H1 (cell line): ENCODE measurements at regions not wholly inside any gene's neighbourhood (a gene's known extent, or its start where the extent isn't known, plus 50 kb on each side); places are given as distances from the start of the nearest gene placed in this dataset.

ENCODE experiments used
- CTCF ChIA-PET: fragments of 300-600 bp; sonication (Branson Sonifier 250); formaldehyde crosslinking; loops from one replicate; lab custom pipeline; 2021; ENCODE audit not compliant: partially characterized antibody; lab: Charles Lee
- POLR2A ChIA-PET: fragments of 300-600 bp; sonication (Branson Sonifier 250); formaldehyde crosslinking; loops from one replicate; lab custom pipeline; 2021; ENCODE audit warnings: inconsistent platforms; ENCODE audit not compliant: partially characterized antibody; lab: Charles Lee
- DNase-seq, 2 experiments: peaks; one replicate each; pipeline versions ENCODE4 v3.0.0 to v3.0.0-alpha.2; 2010 to 2022; ENCODE audit warnings: low spot score in 2 of 2, low read depth in 1 of 2, mixed read lengths in 1 of 2
- FAIRE-seq: peaks from 2 replicates; lab custom pipeline; 2011; peaks lifted over from hg19 to GRCh38; lab: Jason Lieb, UNC
- H2AFZ ChIP-seq: 2 replicates; pipeline ENCODE4 v1.8.1; 2012; ENCODE audit warnings: low read length, inconsistent platforms
- H2AK5ac ChIP-seq: 2 replicates; pipeline ENCODE4 v1.6.1; 2013; ENCODE audit warnings: low read depth, low read length
- H2BK120ac ChIP-seq: replicated peaks from 2 replicates; pipeline ENCODE3; 2013; ENCODE audit warnings: low read depth, low read length, inconsistent platforms
- H2BK12ac ChIP-seq: 2 replicates; pipeline ENCODE4 v1.6.1; 2013; ENCODE audit warnings: low read depth, low read length
- H2BK15ac ChIP-seq: 2 replicates; pipeline ENCODE4 v1.6.1; 2013; ENCODE audit warnings: low read length
- H2BK20ac ChIP-seq: 2 replicates; pipeline ENCODE4 v1.6.1; 2013; ENCODE audit warnings: low read length
- H2BK5ac ChIP-seq: 2 replicates; pipeline ENCODE4 v1.6.1; 2013; ENCODE audit warnings: low read depth, low read length
- H3K14ac ChIP-seq: 2 replicates; pipeline ENCODE4 v1.6.1; 2013; ENCODE audit warnings: inconsistent platforms; ENCODE audit not compliant: insufficient read length
- H3K18ac ChIP-seq: 2 replicates; pipeline ENCODE4 v1.6.1; 2013; ENCODE audit warnings: low read length; ENCODE audit errors: extremely low read depth
- H3K23ac ChIP-seq: 2 replicates; pipeline ENCODE4 v1.6.1; 2013; ENCODE audit warnings: inconsistent platforms; ENCODE audit not compliant: insufficient read length
- H3K23me2 ChIP-seq: 2 replicates; pipeline ENCODE4 v1.6.1; 2013; ENCODE audit warnings: low read depth, low read length
- H3K27ac ChIP-seq: 2 replicates; pipeline ENCODE4 v1.6.1; 2011; ENCODE audit warnings: low read depth, low read length, inconsistent platforms
- H3K27me3 ChIP-seq, 4 experiments: replicated peaks in 1 of 4; 1 replicate in 1 of 4; 2 replicates in 3 of 4; pipeline versions ENCODE4 v1.6.1 to v1.8.1; 2011 to 2013; ENCODE audit warnings: low read length in 3 of 4, mild to moderate bottlenecking in 3 of 4, inconsistent platforms in 2 of 4, mixed read lengths in 2 of 4, moderate library complexity in 1 of 4; ENCODE audit not compliant: control insufficient read depth in 3 of 4, insufficient read depth in 3 of 4; ENCODE audit errors: extremely low read depth in 1 of 4
- H3K36me3 ChIP-seq, 4 experiments: 2 replicates each; pipeline versions ENCODE4 v1.6.1 to v1.8.1; 2011 to 2013; ENCODE audit warnings: mild to moderate bottlenecking in 4 of 4, low read length in 3 of 4, moderate library complexity in 2 of 4, control low read depth in 1 of 4, inconsistent platforms in 1 of 4; ENCODE audit not compliant: insufficient read depth in 4 of 4, control insufficient read depth in 2 of 4
- H3K4ac ChIP-seq: replicated peaks from 2 replicates; pipeline ENCODE3; 2013; ENCODE audit warnings: low read length, low read depth, mixed read lengths, inconsistent platforms; ENCODE audit not compliant: insufficient read length
- H3K4me1 ChIP-seq, 4 experiments: replicated peaks in 1 of 4; 1 replicate in 1 of 4; 2 replicates in 3 of 4; pipeline versions ENCODE4 v1.6.1 to v1.8.1; 2011 to 2013; ENCODE audit warnings: low read length in 3 of 4, inconsistent platforms in 2 of 4, mixed read lengths in 1 of 4; ENCODE audit not compliant: insufficient read depth in 4 of 4, control insufficient read depth in 3 of 4
- H3K4me2 ChIP-seq, 2 experiments: 2 replicates each; pipeline versions ENCODE4 v1.6.1 to v1.8.1; 2011 to 2013; ENCODE audit warnings: low read depth in 2 of 2, low read length in 2 of 2, control low read depth in 1 of 2, inconsistent platforms in 1 of 2, mild to moderate bottlenecking in 1 of 2; ENCODE audit not compliant: insufficient read depth in 1 of 2
- H3K4me3 ChIP-seq, 4 experiments: fragments of 200-600, 300-600 bp in 1 of 4; sonication (generic), shearing (Covaris generic), sonication (Bioruptor Twin) in 1 of 4; 2 replicates each; pipeline versions ENCODE4 v1.5.1 to v1.8.1; 2011 to 2016; ENCODE audit warnings: low read length in 4 of 4, low read depth in 3 of 4, control low read depth in 2 of 4, inconsistent platforms in 2 of 4, mild to moderate bottlenecking in 2 of 4, mixed read lengths in 1 of 4, moderate library complexity in 1 of 4; ENCODE audit not compliant: insufficient read depth in 2 of 4; ENCODE audit errors: extremely low read depth in 1 of 4
- H3K56ac ChIP-seq: replicated peaks from 2 replicates; pipeline ENCODE3; 2013; ENCODE audit warnings: low read depth, mild to moderate bottlenecking, mixed read lengths, low read length, inconsistent platforms; ENCODE audit not compliant: insufficient read length
- H3K79me1 ChIP-seq: 2 replicates; pipeline ENCODE4 v1.6.1; 2013; ENCODE audit warnings: low read depth, low read length, control low read depth
- H3K79me2 ChIP-seq, 2 experiments: 2 replicates each; pipeline versions ENCODE4 v1.6.1 to v1.8.1; 2012 to 2013; ENCODE audit warnings: low read length in 2 of 2, mild to moderate bottlenecking in 2 of 2, inconsistent platforms in 1 of 2; ENCODE audit not compliant: insufficient read depth in 2 of 2, control insufficient read depth in 1 of 2
- H3K9ac ChIP-seq, 4 experiments: replicated peaks in 1 of 4; 1 replicate in 1 of 4; 2 replicates in 3 of 4; pipeline versions ENCODE4 v1.6.1 to v1.8.1; 2011 to 2013; ENCODE audit warnings: low read depth in 3 of 4, low read length in 3 of 4, control low read depth in 2 of 4, mild to moderate bottlenecking in 2 of 4, moderate library complexity in 2 of 4, inconsistent platforms in 1 of 4; ENCODE audit errors: extremely low read depth in 1 of 4
- H3K9me3 ChIP-seq, 2 experiments: 2 replicates each; pipeline versions ENCODE4 v1.6.1 to v1.8.1; 2012 to 2013; ENCODE audit warnings: mild to moderate bottlenecking in 2 of 2, moderate library complexity in 2 of 2, control low read depth in 1 of 2, inconsistent platforms in 1 of 2, low read depth in 1 of 2, low read length in 1 of 2, mixed read lengths in 1 of 2; ENCODE audit not compliant: insufficient read depth in 2 of 2
- H4K20me1 ChIP-seq, 2 experiments: replicated peaks in 1 of 2; 2 replicates each; pipeline versions ENCODE3 to v1.8.1; 2011 to 2013; ENCODE audit warnings: inconsistent platforms in 2 of 2, low read length in 2 of 2, mild to moderate bottlenecking in 1 of 2; ENCODE audit not compliant: insufficient read depth in 2 of 2, control insufficient read depth in 1 of 2
- H4K5ac ChIP-seq: 2 replicates; pipeline ENCODE4 v1.6.1; 2013; ENCODE audit warnings: low read length, low read depth, mixed read lengths, inconsistent platforms; ENCODE audit not compliant: insufficient read length
- H4K8ac ChIP-seq: 2 replicates; pipeline ENCODE4 v1.8.0; 2013; ENCODE audit warnings: mild to moderate bottlenecking, moderate library complexity, low read length, inconsistent platforms; ENCODE audit not compliant: insufficient read depth; ENCODE audit errors: extremely low read depth
- H4K91ac ChIP-seq: replicated peaks from 2 replicates; pipeline ENCODE3; 2013; ENCODE audit warnings: low read length, mixed read lengths, inconsistent platforms; ENCODE audit not compliant: insufficient read length
- ATF3 ChIP-seq: IDR thresholded peaks from 2 replicates; pipeline ENCODE4 v1.6.1; 2011; ENCODE audit warnings: low read depth, mild to moderate bottlenecking, low read length; ENCODE audit not compliant: insufficient read depth
- BACH1 ChIP-seq: IDR thresholded peaks from 2 replicates; pipeline ENCODE4 v1.6.1; 2012; ENCODE audit warnings: low read length, improper control_type of control experiment
- KDM4A ChIP-seq: IDR thresholded peaks from one replicate; pipeline ENCODE4 v1.7.1; 2012; ENCODE audit warnings: low read depth, mild to moderate bottlenecking, moderate library complexity, low read length, inconsistent platforms; ENCODE audit not compliant: severe bottlenecking
- POLR2A ChIP-seq, 2 experiments: IDR thresholded peaks; 1 replicate in 1 of 2; 2 replicates in 1 of 2; pipeline ENCODE4 v1.6.1; 2011; ENCODE audit warnings: low read depth in 2 of 2, low read length in 2 of 2, mild to moderate bottlenecking in 2 of 2; ENCODE audit errors: control extremely low read depth in 1 of 2
- RBBP5 ChIP-seq: IDR thresholded peaks from 2 replicates; pipeline ENCODE4 v1.7.1; 2012; ENCODE audit warnings: low read depth, mild to moderate bottlenecking, inconsistent platforms, low read length, moderate library complexity, borderline replicate concordance
- SAP30 ChIP-seq: fragments of 300-600 bp; sonication (generic); IDR thresholded peaks from 2 replicates; pipeline ENCODE4 v1.7.1; 2012; ENCODE audit warnings: low read length, moderate library complexity, mild to moderate bottlenecking, inconsistent platforms; ENCODE audit not compliant: insufficient read depth, insufficient replicate concordance
- SIRT6 ChIP-seq: IDR thresholded peaks from one replicate; pipeline ENCODE4 v1.7.1; 2012; ENCODE audit warnings: low read length, inconsistent platforms
- SIX5 ChIP-seq: IDR thresholded peaks from 2 replicates; pipeline ENCODE4 v1.6.1; 2011; ENCODE audit warnings: mild to moderate bottlenecking, low read depth, low read length
- TAF1 ChIP-seq: IDR thresholded peaks from 2 replicates; pipeline ENCODE4 v1.6.1; 2011; ENCODE audit warnings: mild to moderate bottlenecking, low read depth, low read length
- YY1 ChIP-seq: IDR thresholded peaks from 2 replicates; pipeline ENCODE4 v1.6.1; 2011; ENCODE audit warnings: low read depth, mild to moderate bottlenecking, low read length
- WGBS, 2 experiments: shearing (Covaris generic) in 1 of 2; methylation state at CpG; one replicate each; pipeline versions ENCODE4 v1.1.6 to v1.1.7; 2013 to 2015; ENCODE audit warnings: low lambda C conversion rate in 2 of 2, mixed read lengths in 2 of 2, inconsistent platforms in 1 of 2, low coverage in 1 of 2, missing lambda C conversion rate in 1 of 2; ENCODE audit not compliant: insufficient replicate concordance in 2 of 2, insufficient coverage in 1 of 2, insufficient read length in 1 of 2; ENCODE audit errors: extremely low coverage in 1 of 2, missing lambda C conversion rate in 1 of 2; 5-methylcytosine and 5-hydroxymethylcytosine counted together

GRCh38 chr3:65004795-65005295 lies 317.0 kb upstream of the ADAMTS9 start:
- Histone ChIP-seq H3K36me3 (no peaks in the 10 kb centered on the region), H2BK15ac (no peak overlapping the region), H2AK5ac (no peak overlapping the region), H4K20me1 (no peaks in the 10 kb centered on the region), H3K27me3 (no peaks in the 10 kb centered on the region), H3K9ac (no peak overlapping the region), H3K23ac (no peak overlapping the region), H4K91ac (no peak overlapping the region), H3K9me3 (no peaks in the 10 kb centered on the region), H2BK120ac (no peak overlapping the region), H3K79me2 (no peaks in the 10 kb centered on the region), H2BK5ac (no peak overlapping the region)
- POLR2A ChIA-PET = interaction anchor here (0.8 kb wide), 1 partner anchor 9 kb away, joined by 4 read pairs; no protein-coding TSS in a partner anchor
- no peak for DNase-seq
- TF ChIP-seq ATF3 = no peak
- no peak for TF ChIP-seq BACH1
- no peak for TF ChIP-seq SAP30
- TF ChIP-seq SIX5 = no peak
- TF ChIP-seq RBBP5 = no peak
- TF ChIP-seq SIRT6 = no peak
- no peak for TF ChIP-seq TAF1
- TF ChIP-seq YY1 = no peak
- TF ChIP-seq KDM4A = no peak
- no peak for TF ChIP-seq POLR2A (IDR thresholded peaks at IDR 0.05; ENCODE audit: control extremely low read depth in 1 of 2, low read depth in 2 of 2, low read length in 2 of 2)
- TF ChIP-seq, all 59 proteins: peak for 0
- Histone ChIP-seq H3K56ac (no peak overlapping the region), H3K79me1 (no peaks in the 10 kb centered on the region), H3K23me2 (no peaks in the 10 kb centered on the region), H2AFZ (no peak overlapping the region), H3K4me3 (no peak overlapping the region), H2BK12ac (no peak overlapping the region), H4K8ac (no peak overlapping the region), H3K27ac (no peak overlapping the region), H3K18ac (no peak overlapping the region), H4K5ac (no peak overlapping the region), H3K4me1 (no peaks in the 10 kb centered on the region), H2BK20ac (no peak overlapping the region), H3K4me2 (no peak overlapping the region), H3K4ac (no peak overlapping the region), H3K14ac (no peak overlapping the region)
- 90% methylated on average over 4 of the region's 4 CpGs; no CpG with 5 or more reads in 1 of the 2 experiments for WGBS, 2 experiments
- CTCF ChIA-PET = interaction anchor here (1.1 kb wide), 1 partner anchor 9 kb away, joined by 3 read pairs; no protein-coding TSS in a partner anchor
- no peak for FAIRE-seq
